ENCODE measurements at regions not wholly inside any gene's neighbourhood (a gene's known extent, or its start where the extent isn't known, plus 50 kb on each side); places are given as distances from the start of the nearest gene placed in this dataset.

GRCh38 chr5:57613741-57614140 is 131.1 kb upstream of the ACTBL2 start:
- H3K4me3 Mint-ChIP-seq: no peak overlapping the region
- no peaks in the 10 kb centered on the region for H4K20me1 ChIP-seq (ENCODE audit: control insufficient read depth, insufficient read depth, low read length, poor library complexity, severe bottlenecking)
- no peak overlapping the region for H3K27ac Mint-ChIP-seq
- H3K79me2 ChIP-seq (ENCODE audit: control insufficient read depth, insufficient read depth, low read length): no peaks in the 10 kb centered on the region
- no peaks in the 10 kb centered on the region for H3K4me1 ChIP-seq (ENCODE audit: control insufficient read depth in 2 of 2, insufficient read depth in 2 of 2, low read length in 2 of 2)
- H3K27ac ChIP-seq (ENCODE audit: low read length in 2 of 2): no peak overlapping the region
- DNase-seq (no peak), ATAC-seq (ENCODE audit: low read depth) (no peak)
- no peaks in the 10 kb centered on the region for H3K36me3 ChIP-seq (replicated peaks in 1 of 2; ENCODE audit: control extremely low read depth in 1 of 2, control insufficient read depth in 1 of 2, extremely low read depth in 1 of 2, insufficient read depth in 2 of 2, low read length in 1 of 2)
- H3K27me3 Mint-ChIP-seq: peaks cover 14% of the 10 kb centered on the region
- ChIA-PET CTCF (no interaction called here), POLR2A (no interaction called here)
- intact Hi-C loops (cut with micrococcal nuclease): no loop called here
- no peak overlapping the region for H3K4me2 ChIP-seq (replicated peaks; ENCODE audit: low read depth, low read length, poor library complexity, severe bottlenecking)
- no peak overlapping the region for H3K4me3 ChIP-seq (ENCODE audit: control extremely low read depth in 1 of 5, extremely low read depth in 1 of 5, insufficient read depth in 1 of 5, low read depth in 2 of 5, low read length in 4 of 5)
- no peaks in the 10 kb centered on the region for H3K9me3 Mint-ChIP-seq (ENCODE audit: insufficient read depth)
- no peaks in the 10 kb centered on the region for H3K27me3 ChIP-seq (replicated peaks in 1 of 4; ENCODE audit: control extremely low read depth in 1 of 4, control insufficient read depth in 3 of 4, insufficient read depth in 4 of 4, low read length in 3 of 4)
- no peaks in the 10 kb centered on the region for H3K9me3 ChIP-seq (ENCODE audit: control extremely low read depth in 1 of 3, control insufficient read depth in 2 of 3, insufficient read depth in 1 of 3, low read length in 2 of 3)
- no peak for TF ChIP-seq EZH2 (IDR thresholded peaks at IDR 0.05; ENCODE audit: borderline replicate concordance, insufficient read depth, low read depth, low read length, poor library complexity, severe bottlenecking)
- no peak for TF ChIP-seq CTCF (IDR thresholded peaks at IDR 0.05)
- no peak overlapping the region for H2AFZ ChIP-seq (ENCODE audit: insufficient read depth, low read depth, low read length, poor library complexity, severe bottlenecking)
- H3K9ac ChIP-seq (ENCODE audit: low read length): no peak overlapping the region
- H3K4me1 Mint-ChIP-seq: no peaks in the 10 kb centered on the region

GRCh38 chr5:57611177-57611576 is 128.6 kb upstream of the ACTBL2 start:
- ChIA-PET POLR2A (no interaction called here), CTCF (interaction anchor here (0.7 kb wide), 1 partner anchor 1814 kb away, joined by 3 read pairs; no protein-coding TSS in a partner anchor)
- H3K4me3 Mint-ChIP-seq: no peak overlapping the region
- H3K36me3 ChIP-seq (replicated peaks in 1 of 2; ENCODE audit: control extremely low read depth in 1 of 2, control insufficient read depth in 1 of 2, extremely low read depth in 1 of 2, insufficient read depth in 2 of 2, low read length in 1 of 2): no peaks in the 10 kb centered on the region
- no peaks in the 10 kb centered on the region for H3K9me3 ChIP-seq (ENCODE audit: control extremely low read depth in 1 of 3, control insufficient read depth in 2 of 3, insufficient read depth in 1 of 3, low read length in 2 of 3)
- H3K27ac ChIP-seq (ENCODE audit: low read length in 2 of 2): no peak overlapping the region
- ATAC-seq (ENCODE audit: low read depth) (no peak), DNase-seq (no peak)
- H3K9me3 Mint-ChIP-seq (ENCODE audit: insufficient read depth): no peaks in the 10 kb centered on the region
- no peaks in the 10 kb centered on the region for H3K79me2 ChIP-seq (ENCODE audit: control insufficient read depth, insufficient read depth, low read length)
- H3K4me1 Mint-ChIP-seq: no peaks in the 10 kb centered on the region
- H3K27me3 ChIP-seq (replicated peaks in 1 of 4; ENCODE audit: control extremely low read depth in 1 of 4, control insufficient read depth in 3 of 4, insufficient read depth in 4 of 4, low read length in 3 of 4): no peaks in the 10 kb centered on the region
- no CpG with 5 or more reads among the region's 2 CpGs for WGBS (ENCODE audit: insufficient coverage)
- H3K27me3 Mint-ChIP-seq: peaks cover 14% of the 10 kb centered on the region
- H3K27ac Mint-ChIP-seq: no peak overlapping the region
- intact Hi-C loops (cut with micrococcal nuclease): no loop called here
- H3K4me1 ChIP-seq (ENCODE audit: control insufficient read depth in 2 of 2, insufficient read depth in 2 of 2, low read length in 2 of 2): no peaks in the 10 kb centered on the region
- TF ChIP-seq EZH2 (IDR thresholded peaks at IDR 0.05; ENCODE audit: borderline replicate concordance, insufficient read depth, low read depth, low read length, poor library complexity, severe bottlenecking) (no peak), CTCF (IDR thresholded peaks at IDR 0.05) (no peak)
- H2AFZ ChIP-seq (ENCODE audit: insufficient read depth, low read depth, low read length, poor library complexity, severe bottlenecking): no peak overlapping the region
- H4K20me1 ChIP-seq (ENCODE audit: control insufficient read depth, insufficient read depth, low read length, poor library complexity, severe bottlenecking): no peaks in the 10 kb centered on the region
- H3K4me3 ChIP-seq (ENCODE audit: control extremely low read depth in 1 of 5, extremely low read depth in 1 of 5, insufficient read depth in 1 of 5, low read depth in 2 of 5, low read length in 4 of 5): no peak overlapping the region
- H3K4me2 ChIP-seq (replicated peaks; ENCODE audit: low read depth, low read length, poor library complexity, severe bottlenecking): no peak overlapping the region
- H3K9ac ChIP-seq (ENCODE audit: low read length): no peak overlapping the region
